ENCODE measurements at regions not wholly inside any gene's neighbourhood (a gene's known extent, or its start where the extent isn't known, plus 50 kb on each side); places are given as distances from the start of the nearest gene placed in this dataset.

- no peak for TF ChIP-seq TEAD4 (IDR thresholded peaks at IDR 0.05; ENCODE audit: low read length)
- TF ChIP-seq TEAD4 (CRISPR knock-in tag; IDR thresholded peaks at IDR 0.05; ENCODE audit: borderline replicate concordance): no peak
Observed at GRCh38 chr10:128950159-128950915, 516.7 kb upstream of the MGMT start (continued).

- H3K79me2 ChIP-seq (ENCODE audit: control insufficient read depth, insufficient read depth, low read length): no peaks in the 10 kb centered on the region
- H2AFZ ChIP-seq (ENCODE audit: low read depth, low read length): no peak overlapping the region
- DNase-seq (ENCODE audit: extremely low read depth in 1 of 4, low spot score in 3 of 4) (no peak), ATAC-seq (no peak), FAIRE-seq (no peak)
- no peaks in the 10 kb centered on the region for H4K20me1 ChIP-seq (replicated peaks; ENCODE audit: control insufficient read depth, insufficient read depth, low read length)
- H3K9ac ChIP-seq (ENCODE audit: insufficient read depth in 1 of 2, low read depth in 2 of 2, low read length in 2 of 2): no peak overlapping the region
- CTCF ChIA-PET (ENCODE audit: low intra/inter-chr PET ratio): no interaction called here
- H3K36me3 ChIP-seq (ENCODE audit: control insufficient read depth, insufficient read depth, low read length): no peaks in the 10 kb centered on the region
- no peaks in the 10 kb centered on the region for H3K9me3 ChIP-seq (replicated peaks; ENCODE audit: control insufficient read depth, insufficient read depth, low read depth, low read length)
- no peaks in the 10 kb centered on the region for H3K4me1 ChIP-seq (replicated peaks in 1 of 2; ENCODE audit: control insufficient read depth in 2 of 2, insufficient read depth in 2 of 2, low read length in 2 of 2)
- no peaks in the 10 kb centered on the region for H3K9me1 ChIP-seq (ENCODE audit: control insufficient read depth, insufficient read depth, low read length)
- POLR2A ChIA-PET: no interaction called here
- H3K27me3 ChIP-seq (ENCODE audit: control insufficient read depth in 2 of 2, insufficient read depth in 2 of 2, low read length in 2 of 2): no peaks in the 10 kb centered on the region
- H3K4me2 ChIP-seq (ENCODE audit: insufficient read depth, low read length): no peak overlapping the region
- H3K4me3 ChIP-seq: no peak overlapping the region
- no peak overlapping the region for H3K27ac ChIP-seq (ENCODE audit: extremely low read depth, low read depth, low read length)
- 0% methylated on average over 2 of the region's 4 CpGs for WGBS (ENCODE audit: insufficient coverage, low coverage, missing lambda C conversion rate)
- in situ Hi-C loops (cut with MboI): no loop called here
- no TSS peak for BruUV-seq (replicated peaks)
- intact Hi-C loops (cut with micrococcal nuclease): no loop called here
- TF ChIP-seq NONO (IDR thresholded peaks at IDR 0.05; ENCODE audit: low read depth in 2 of 2, low read length in 1 of 2) (no peak), ZNF507 (tag; conservative IDR thresholded peaks at IDR 0.05) (no peak), ILF3 (IDR thresholded peaks at IDR 0.05; ENCODE audit: borderline replicate concordance) (no peak), IRF2 (CRISPR knock-in tag; IDR thresholded peaks at IDR 0.05) (no peak), TAF9B (IDR thresholded peaks at IDR 0.05; ENCODE audit: partially characterized antibody) (no peak), DMBX1 (CRISPR knock-in tag; IDR thresholded peaks at IDR 0.05; ENCODE audit: borderline replicate concordance) (no peak), ZNF174 (CRISPR knock-in tag; IDR thresholded peaks at IDR 0.05) (no peak), POLR2G (IDR thresholded peaks at IDR 0.05; ENCODE audit: low read depth, low read length) (no peak), ZBTB5 (IDR thresholded peaks at IDR 0.05) (no peak), ZNF277 (CRISPR knock-in tag; IDR thresholded peaks at IDR 0.05; ENCODE audit: borderline replicate concordance) (no peak), PRDM10 (IDR thresholded peaks at IDR 0.05; ENCODE audit: partially characterized antibody) (no peak), CBX1 (IDR thresholded peaks at IDR 0.05; ENCODE audit: low read depth) (no peak), DIDO1 (tag; IDR thresholded peaks at IDR 0.05; ENCODE audit: low read depth) (no peak)
Observed at GRCh38 chr10:128950916-128951275, 516.1 kb upstream of the MGMT start.

All from K562 (cell line).